Gastrocnemius medialis (tissue), 4 donors: ENCODE measurements at regions not wholly inside any gene's neighbourhood (a gene's known extent, or its start where the extent isn't known, plus 50 kb on each side); places are given as distances from the start of the nearest gene placed in this dataset.

Source experiments
- POLR2A ChIP-seq, 2 donors: fragments of 450-650 bp; IDR thresholded peaks; one replicate each; pipeline ENCODE4 v1.6.1; 2017; ENCODE audit warnings: antibody characterized with exemption in 2 of 2, mild to moderate bottlenecking in 2 of 2, moderate library complexity in 2 of 2
- TF ChIP-seq, protein P1 (sequence below), 5 experiments: fragments of 450-650 bp in 3 of 5; fragments of 200-600 bp in 2 of 5; sonication (generic) in 2 of 5; IDR thresholded peaks in 4 of 5; conservative IDR thresholded peaks in 1 of 5; 1 replicate in 4 of 5; 2 replicates in 1 of 5; pipeline ENCODE4 v1.5.1; 2016 to 2019; ENCODE audit warnings: antibody characterized with exemption in 5 of 5, mild to moderate bottlenecking in 3 of 5, moderate library complexity in 3 of 5

DNA sequence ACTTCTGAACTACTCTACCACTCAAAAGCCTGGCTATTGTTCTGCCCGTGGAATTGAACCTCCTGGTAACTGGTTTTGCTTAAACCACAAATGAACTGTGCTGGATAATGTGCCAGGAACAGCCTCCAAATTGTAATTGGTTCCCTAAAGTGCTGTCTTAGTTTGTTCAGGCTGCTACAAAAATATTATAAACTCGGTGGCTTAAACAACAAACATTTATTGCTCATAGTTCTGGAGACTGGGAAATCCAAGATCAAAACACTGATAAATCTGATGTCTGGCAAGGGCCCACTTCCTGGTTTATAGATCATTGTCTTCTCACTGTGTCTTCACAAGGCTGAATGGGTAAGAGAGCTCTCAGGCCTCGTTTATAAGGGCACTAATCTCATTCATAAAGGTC, 149.2 kb upstream of the NCKAP5 start:
- TF ChIP-seq, protein P1, sequence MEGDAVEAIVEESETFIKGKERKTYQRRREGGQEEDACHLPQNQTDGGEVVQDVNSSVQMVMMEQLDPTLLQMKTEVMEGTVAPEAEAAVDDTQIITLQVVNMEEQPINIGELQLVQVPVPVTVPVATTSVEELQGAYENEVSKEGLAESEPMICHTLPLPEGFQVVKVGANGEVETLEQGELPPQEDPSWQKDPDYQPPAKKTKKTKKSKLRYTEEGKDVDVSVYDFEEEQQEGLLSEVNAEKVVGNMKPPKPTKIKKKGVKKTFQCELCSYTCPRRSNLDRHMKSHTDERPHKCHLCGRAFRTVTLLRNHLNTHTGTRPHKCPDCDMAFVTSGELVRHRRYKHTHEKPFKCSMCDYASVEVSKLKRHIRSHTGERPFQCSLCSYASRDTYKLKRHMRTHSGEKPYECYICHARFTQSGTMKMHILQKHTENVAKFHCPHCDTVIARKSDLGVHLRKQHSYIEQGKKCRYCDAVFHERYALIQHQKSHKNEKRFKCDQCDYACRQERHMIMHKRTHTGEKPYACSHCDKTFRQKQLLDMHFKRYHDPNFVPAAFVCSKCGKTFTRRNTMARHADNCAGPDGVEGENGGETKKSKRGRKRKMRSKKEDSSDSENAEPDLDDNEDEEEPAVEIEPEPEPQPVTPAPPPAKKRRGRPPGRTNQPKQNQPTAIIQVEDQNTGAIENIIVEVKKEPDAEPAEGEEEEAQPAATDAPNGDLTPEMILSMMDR (IDR thresholded peaks at IDR 0.05 in 4 of 5, conservative IDR thresholded peaks at IDR 0.05 in 1 of 5): no peak
- TF ChIP-seq POLR2A (IDR thresholded peaks at IDR 0.05): no peak
